NCI-H1417 (cell line): ENCODE measurements at regions not wholly inside any gene's neighbourhood (a gene's known extent, or its start where the extent isn't known, plus 50 kb on each side); places are given as distances from the start of the nearest gene placed in this dataset.

ENCODE experiments used
- DNase-seq, 3 experiments: peaks; one replicate each; lab custom pipeline; 2025; lab: John Stamatoyannopoulos, UW

- DNase-seq: peak in 2 of 3 experiments; percentile 24 to 80
These were observed 63.3 kb upstream of the THSD7A start for GRCh38 chr7:11895337-11895736.

- peak in 1 of 3 experiments; percentile 23 for DNase-seq
These were observed 64.7 kb upstream of the THSD7A start for GRCh38 chr7:11896663-11897062.

GRCh38 chr7:11899247-11899646 is 67.2 kb upstream of the THSD7A start:
- DNase-seq: no peak

- no peak for DNase-seq
These were observed 78.3 kb upstream of the THSD7A start for GRCh38 chr7:11910253-11910652.

GRCh38 chr7:11911900-11912299 is 79.9 kb upstream of the THSD7A start:
- DNase-seq: peak in 2 of 3 experiments; percentile 33 to 73

- no peak for DNase-seq
These were observed 82.6 kb upstream of the THSD7A start for GRCh38 chr7:11914645-11915044.

- DNase-seq: peak in 1 of 3 experiments; percentile 38
These were observed 91.5 kb upstream of the THSD7A start for GRCh38 chr7:11923376-11923930.

- DNase-seq: no peak
These were observed 99.3 kb upstream of the THSD7A start for GRCh38 chr7:11931307-11931706.

GRCh38 chr7:11934796-11935195 is 102.8 kb upstream of the THSD7A start:
- DNase-seq: no peak

- no peak for DNase-seq
These were observed 103.9 kb upstream of the THSD7A start for GRCh38 chr7:11935905-11936304.

GRCh38 chr7:11946794-11947193 is 114.8 kb upstream of the THSD7A start:
- no peak for DNase-seq

GRCh38 chr7:11950281-11950680 is 118.3 kb upstream of the THSD7A start:
- no peak for DNase-seq

- DNase-seq: no peak
These were observed 118.9 kb upstream of the THSD7A start for GRCh38 chr7:11950942-11951341.

- no peak for DNase-seq
These were observed 119.9 kb upstream of the THSD7A start for GRCh38 chr7:11951909-11952308.

GRCh38 chr7:11952972-11953371 is 121.0 kb upstream of the THSD7A start:
- no peak for DNase-seq

GRCh38 chr7:11956991-11957390 is 125.0 kb upstream of the THSD7A start:
- no peak for DNase-seq

GRCh38 chr7:11957956-11958355 is 126.0 kb upstream of the THSD7A start:
- no peak for DNase-seq

GRCh38 chr7:11959121-11959520 is 127.1 kb upstream of the THSD7A start:
- no peak for DNase-seq

GRCh38 chr7:11960621-11961020 is 128.6 kb upstream of the THSD7A start:
- no peak for DNase-seq

- DNase-seq: peak in 1 of 3 experiments; percentile 9
These were observed 137.6 kb upstream of the THSD7A start for GRCh38 chr7:11969643-11970042.

- no peak for DNase-seq
These were observed 138.1 kb upstream of the THSD7A start for GRCh38 chr7:11970132-11970531.

- no peak for DNase-seq
These were observed 153.4 kb upstream of the THSD7A start for GRCh38 chr7:11985376-11985775.

GRCh38 chr7:11985971-11986370 is 154.0 kb upstream of the THSD7A start:
- DNase-seq: no peak

GRCh38 chr7:11988186-11988585 is 156.2 kb upstream of the THSD7A start:
- DNase-seq: peak in 1 of 3 experiments; percentile 40

- no peak for DNase-seq
These were observed 170.4 kb upstream of the THSD7A start for GRCh38 chr7:12002428-12002827.
